ENCODE measurements at regions not wholly inside any gene's neighbourhood (a gene's known extent, or its start where the extent isn't known, plus 50 kb on each side); places are given as distances from the start of the nearest gene placed in this dataset.
"Not testable (repeated sequence)": the region's sequence is repeated elsewhere in the genome, so short reads cannot be mapped to it uniquely, and the experiment has no call there.

DNA sequence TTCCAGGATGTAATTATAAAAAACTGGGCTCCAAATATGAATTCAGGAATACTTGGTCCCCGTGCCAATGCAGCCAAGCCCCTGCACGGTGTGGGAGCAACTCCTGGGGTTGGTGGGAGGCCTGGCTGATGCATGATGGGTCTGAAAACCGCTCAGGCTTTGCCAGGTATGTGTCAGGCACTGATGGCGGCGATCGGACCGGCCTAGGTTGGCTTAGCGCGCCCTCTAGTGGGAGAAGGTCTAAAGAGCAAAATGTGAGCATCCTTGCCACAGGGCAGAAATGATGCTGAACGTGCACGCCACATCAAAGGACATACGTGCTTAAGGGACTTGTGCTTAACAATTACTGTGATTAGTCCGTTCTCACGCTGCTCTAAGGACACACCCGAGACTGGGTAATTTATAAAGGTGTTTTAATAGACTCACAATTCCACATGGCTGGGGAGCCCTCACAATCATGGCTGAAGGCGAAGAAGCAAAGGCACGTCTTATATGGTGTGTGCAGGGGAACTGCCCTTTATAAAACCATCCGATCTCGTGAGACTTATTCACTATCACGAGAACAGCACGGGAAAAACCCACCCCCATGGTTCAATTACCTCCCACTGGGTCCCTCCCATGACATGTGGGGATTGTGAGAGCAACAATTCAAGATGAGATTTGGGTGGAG lies 196.2 kb upstream of the PLGLB1 start:
- not testable (repeated sequence) for H3K36me3 ChIP-seq (ENCODE audit: control insufficient read depth in 1 of 2, insufficient read depth in 2 of 2, low read length in 1 of 2); H3K4me1 ChIP-seq (ENCODE audit: control insufficient read depth in 1 of 2, insufficient read depth in 2 of 2, low read length in 2 of 2); H3K27ac ChIP-seq (ENCODE audit: low read depth in 1 of 2, low read length in 2 of 2)

DNA sequence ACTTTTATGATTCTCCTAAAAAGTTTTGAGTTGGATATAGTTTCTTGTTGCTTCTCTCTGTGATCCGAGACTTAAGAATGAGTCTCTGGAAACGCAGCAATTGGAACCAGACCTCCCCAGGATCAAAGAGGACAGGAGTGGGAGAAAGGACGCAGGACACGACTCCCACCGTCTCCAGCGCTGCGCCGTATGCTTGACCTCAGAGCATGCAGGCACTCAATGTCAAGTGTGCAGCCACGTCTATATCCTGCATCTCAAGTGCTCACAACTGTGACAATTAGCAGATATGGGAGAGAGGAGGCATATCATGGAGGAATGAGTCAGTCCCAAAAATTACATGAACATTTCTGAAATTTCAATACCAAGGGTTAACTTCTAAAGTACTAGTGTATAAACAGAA lies 199.0 kb upstream of the PLGLB1 start:
- H3K27ac ChIP-seq (ENCODE audit: low read depth in 1 of 2, low read length in 2 of 2); DNase-seq; H3K9me3 ChIP-seq (ENCODE audit: control insufficient read depth, low read length); H3K36me3 ChIP-seq (ENCODE audit: control insufficient read depth in 1 of 2, insufficient read depth in 2 of 2, low read length in 1 of 2); H3K4me1 ChIP-seq (ENCODE audit: control insufficient read depth in 1 of 2, insufficient read depth in 2 of 2, low read length in 2 of 2); ATAC-seq (ENCODE audit: low FRiP score); intact Hi-C loops (cut with DNase I); H3K27me3 ChIP-seq (ENCODE audit: control insufficient read depth in 1 of 2, insufficient read depth in 2 of 2, low read length in 1 of 2); H3K4me3 ChIP-seq (ENCODE audit: low read length in 2 of 2): not testable (repeated sequence)
- 60 to 68% methylated on average over 9 of the region's 9 CpGs for WGBS, 2 donors

More for the DNA sequence above, 196.2 kb upstream of the PLGLB1 start:
- ATAC-seq (ENCODE audit: low FRiP score), result peak; percentile 80
- 17% methylated on average over 8 to 9 of the region's 21 CpGs for WGBS, 2 donors
- DNase-seq; H3K27me3 ChIP-seq (ENCODE audit: control insufficient read depth in 1 of 2, insufficient read depth in 2 of 2, low read length in 1 of 2); intact Hi-C loops (cut with DNase I); H3K9me3 ChIP-seq (ENCODE audit: control insufficient read depth, low read length); H3K4me3 ChIP-seq (ENCODE audit: low read length in 2 of 2): not testable (repeated sequence)

DNA sequence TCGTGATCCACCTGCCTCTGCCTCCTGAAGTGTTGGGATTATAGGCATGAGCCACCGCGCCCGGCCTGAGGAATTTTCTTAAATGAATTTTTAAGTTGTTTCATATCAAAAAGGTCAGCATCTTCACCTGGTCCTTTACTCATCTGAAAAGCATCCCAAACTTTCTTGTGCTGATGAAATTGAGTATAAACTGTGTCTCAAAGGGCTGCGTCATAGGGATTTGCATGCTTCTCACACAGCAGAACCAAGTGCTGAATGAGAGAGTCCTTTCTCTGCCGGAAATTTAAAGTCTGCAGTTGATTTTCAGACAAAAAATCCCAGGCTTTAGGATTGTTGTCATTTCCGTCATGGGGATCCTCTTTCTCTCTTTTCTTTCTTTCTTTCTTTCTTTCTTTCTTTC lies 200.5 kb upstream of the PLGLB1 start:
- WGBS, 2 donors, result 78 to 79% methylated on average over 7 of the region's 7 CpGs
- intact Hi-C loops (cut with DNase I); H3K27ac ChIP-seq (ENCODE audit: low read depth in 1 of 2, low read length in 2 of 2): not testable (repeated sequence)

DNA sequence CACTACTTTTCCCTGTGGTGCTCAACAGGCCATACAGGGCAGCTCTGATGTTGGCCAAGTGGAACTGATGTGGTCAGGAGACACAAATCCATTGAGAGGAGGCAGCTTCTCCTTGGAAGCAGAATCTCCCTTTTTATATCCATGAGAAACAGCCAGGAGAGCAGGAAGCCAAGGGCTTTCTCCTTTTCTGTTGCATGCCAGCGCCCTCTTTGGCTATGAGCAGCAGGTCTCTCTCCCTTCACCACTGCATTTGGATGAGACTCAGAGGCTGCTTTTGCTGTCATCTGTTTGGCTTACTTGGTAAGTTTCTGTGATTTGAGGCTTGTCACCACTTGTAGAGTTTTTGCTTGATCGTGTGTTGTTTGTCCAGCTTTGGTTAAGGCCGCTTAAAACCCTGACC lies 202.2 kb upstream of the PLGLB1 start:
- ATAC-seq (ENCODE audit: low FRiP score); H3K9me3 ChIP-seq (ENCODE audit: control insufficient read depth, low read length); intact Hi-C loops (cut with DNase I); H3K4me3 ChIP-seq (ENCODE audit: low read length in 2 of 2); H3K36me3 ChIP-seq (ENCODE audit: control insufficient read depth in 1 of 2, insufficient read depth in 2 of 2, low read length in 1 of 2); H3K4me1 ChIP-seq (ENCODE audit: control insufficient read depth in 1 of 2, insufficient read depth in 2 of 2, low read length in 2 of 2); H3K27ac ChIP-seq (ENCODE audit: low read depth in 1 of 2, low read length in 2 of 2); DNase-seq; H3K27me3 ChIP-seq (ENCODE audit: control insufficient read depth in 1 of 2, insufficient read depth in 2 of 2, low read length in 1 of 2): not testable (repeated sequence)
- 22 to 62% methylated on average over 2 of the region's 3 CpGs for WGBS, 2 donors

More for the DNA sequence above, 200.5 kb upstream of the PLGLB1 start:
- DNase-seq; ATAC-seq (ENCODE audit: low FRiP score); H3K4me3 ChIP-seq (ENCODE audit: low read length in 2 of 2); H3K9me3 ChIP-seq (ENCODE audit: control insufficient read depth, low read length); H3K4me1 ChIP-seq (ENCODE audit: control insufficient read depth in 1 of 2, insufficient read depth in 2 of 2, low read length in 2 of 2); H3K27me3 ChIP-seq (ENCODE audit: control insufficient read depth in 1 of 2, insufficient read depth in 2 of 2, low read length in 1 of 2); H3K36me3 ChIP-seq (ENCODE audit: control insufficient read depth in 1 of 2, insufficient read depth in 2 of 2, low read length in 1 of 2): not testable (repeated sequence)

DNA sequence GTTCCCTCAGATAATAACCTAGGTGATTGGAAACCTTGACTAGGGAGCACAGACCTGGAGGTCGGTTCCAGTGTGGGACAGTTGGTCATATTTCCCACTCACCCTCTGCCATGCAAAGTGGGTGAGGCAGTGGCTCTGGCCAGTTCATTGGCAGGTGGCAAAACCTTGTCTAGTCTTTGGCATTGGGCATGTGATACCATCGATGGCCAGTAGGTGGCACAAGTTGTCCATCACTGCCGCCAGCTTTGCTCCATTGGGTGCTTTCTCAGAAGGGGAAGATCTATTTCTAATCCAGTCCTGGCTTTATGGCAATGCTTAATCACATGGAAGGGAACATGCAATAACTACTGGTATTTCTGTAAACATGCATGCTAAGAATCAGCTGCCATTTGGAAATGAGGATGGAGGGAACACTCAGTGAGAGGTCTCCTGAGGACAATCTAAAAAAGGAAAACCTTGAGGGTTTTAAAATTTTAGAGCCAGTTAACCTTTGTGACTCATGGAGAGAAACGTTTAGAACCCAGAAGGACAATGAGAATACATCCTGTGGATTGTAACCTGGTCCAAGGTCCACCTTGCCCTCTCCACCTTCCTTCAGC lies 207.5 kb upstream of the PLGLB1 start:
- H3K27ac ChIP-seq (ENCODE audit: low read depth in 1 of 2, low read length in 2 of 2), result not testable (repeated sequence)

DNA sequence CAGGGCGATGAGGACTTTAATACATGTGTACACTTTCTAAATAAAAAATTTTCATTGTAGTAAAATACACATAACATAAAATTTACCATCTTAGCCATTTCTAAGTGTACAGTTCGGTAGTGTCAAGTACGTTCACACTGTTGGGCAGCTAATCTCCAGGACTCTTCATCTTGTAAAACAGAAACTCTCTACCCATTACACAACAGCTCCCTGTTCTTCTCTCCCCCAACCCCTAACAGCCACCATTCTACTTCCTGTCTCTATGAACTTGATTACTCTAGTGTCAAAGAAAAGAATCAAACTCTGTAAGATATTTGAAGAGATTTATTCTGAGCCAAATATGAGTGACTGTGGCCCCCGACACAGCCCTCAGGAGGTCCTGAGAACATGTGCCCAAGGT lies 208.3 kb upstream of the PLGLB1 start:
- H3K27me3 ChIP-seq (ENCODE audit: control insufficient read depth in 1 of 2, insufficient read depth in 2 of 2, low read length in 1 of 2); H3K4me1 ChIP-seq (ENCODE audit: control insufficient read depth in 1 of 2, insufficient read depth in 2 of 2, low read length in 2 of 2); DNase-seq: not testable (repeated sequence)

More for the DNA sequence above, 207.5 kb upstream of the PLGLB1 start:
- 0% methylated on average over 2 of the region's 4 CpGs for WGBS, 2 donors
- H3K4me1 ChIP-seq (ENCODE audit: control insufficient read depth in 1 of 2, insufficient read depth in 2 of 2, low read length in 2 of 2); H3K36me3 ChIP-seq (ENCODE audit: control insufficient read depth in 1 of 2, insufficient read depth in 2 of 2, low read length in 1 of 2); intact Hi-C loops (cut with DNase I); H3K4me3 ChIP-seq (ENCODE audit: low read length in 2 of 2); H3K27me3 ChIP-seq (ENCODE audit: control insufficient read depth in 1 of 2, insufficient read depth in 2 of 2, low read length in 1 of 2); H3K9me3 ChIP-seq (ENCODE audit: control insufficient read depth, low read length); DNase-seq: not testable (repeated sequence)
- peak; percentile 89 for ATAC-seq (ENCODE audit: low FRiP score)

DNA sequence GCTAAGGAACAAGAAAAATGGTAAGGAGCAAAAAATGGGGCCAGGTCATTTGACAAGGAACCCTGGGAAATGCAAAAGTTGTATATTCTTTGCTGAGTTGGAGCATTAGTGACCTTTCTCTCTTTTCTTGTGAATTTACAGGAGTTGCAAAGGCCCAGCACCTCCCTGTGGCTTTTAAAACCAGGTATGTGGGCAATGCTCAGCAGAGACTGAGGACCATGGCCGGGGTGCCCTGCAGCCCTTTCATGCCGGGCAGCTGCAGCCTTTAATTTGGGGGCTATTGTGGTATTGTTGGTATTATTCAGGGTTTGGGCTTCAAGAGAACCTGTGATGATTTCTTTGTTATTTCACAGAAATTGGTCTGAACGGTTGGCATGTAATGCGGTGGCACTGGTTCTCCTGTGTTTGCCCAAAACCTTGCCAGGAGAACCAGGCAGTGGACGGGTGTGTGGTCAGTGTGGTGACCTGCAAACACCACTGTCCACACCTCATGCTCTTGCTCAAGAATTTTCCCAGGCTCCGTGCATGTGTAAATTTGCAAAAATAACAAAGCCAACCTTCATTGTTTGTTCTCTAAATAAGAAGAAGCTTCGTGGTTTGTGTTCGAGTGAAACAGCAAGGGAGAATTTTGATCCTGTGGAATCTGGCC lies 213.8 kb upstream of the PLGLB1 start:
- H3K4me1 ChIP-seq (ENCODE audit: control insufficient read depth in 1 of 2, insufficient read depth in 2 of 2, low read length in 2 of 2); H3K36me3 ChIP-seq (ENCODE audit: control insufficient read depth in 1 of 2, insufficient read depth in 2 of 2, low read length in 1 of 2); H3K9me3 ChIP-seq (ENCODE audit: control insufficient read depth, low read length); DNase-seq; H3K4me3 ChIP-seq (ENCODE audit: low read length in 2 of 2); intact Hi-C loops (cut with DNase I); ATAC-seq (ENCODE audit: low FRiP score); H3K27me3 ChIP-seq (ENCODE audit: control insufficient read depth in 1 of 2, insufficient read depth in 2 of 2, low read length in 1 of 2); H3K27ac ChIP-seq (ENCODE audit: low read depth in 1 of 2, low read length in 2 of 2): not testable (repeated sequence)
- 60 to 69% methylated on average over 1 to 3 of the region's 8 CpGs for WGBS, 2 donors

More for the DNA sequence above, 208.3 kb upstream of the PLGLB1 start:
- H3K9me3 ChIP-seq (ENCODE audit: control insufficient read depth, low read length); ATAC-seq (ENCODE audit: low FRiP score); intact Hi-C loops (cut with DNase I); H3K4me3 ChIP-seq (ENCODE audit: low read length in 2 of 2); H3K27ac ChIP-seq (ENCODE audit: low read depth in 1 of 2, low read length in 2 of 2); H3K36me3 ChIP-seq (ENCODE audit: control insufficient read depth in 1 of 2, insufficient read depth in 2 of 2, low read length in 1 of 2): not testable (repeated sequence)
- 86% methylated on average over 2 of the region's 4 CpGs; no CpG with 5 or more reads in 1 of the 2 donors for whole genome bisulfite sequencing, 2 donors

DNA sequence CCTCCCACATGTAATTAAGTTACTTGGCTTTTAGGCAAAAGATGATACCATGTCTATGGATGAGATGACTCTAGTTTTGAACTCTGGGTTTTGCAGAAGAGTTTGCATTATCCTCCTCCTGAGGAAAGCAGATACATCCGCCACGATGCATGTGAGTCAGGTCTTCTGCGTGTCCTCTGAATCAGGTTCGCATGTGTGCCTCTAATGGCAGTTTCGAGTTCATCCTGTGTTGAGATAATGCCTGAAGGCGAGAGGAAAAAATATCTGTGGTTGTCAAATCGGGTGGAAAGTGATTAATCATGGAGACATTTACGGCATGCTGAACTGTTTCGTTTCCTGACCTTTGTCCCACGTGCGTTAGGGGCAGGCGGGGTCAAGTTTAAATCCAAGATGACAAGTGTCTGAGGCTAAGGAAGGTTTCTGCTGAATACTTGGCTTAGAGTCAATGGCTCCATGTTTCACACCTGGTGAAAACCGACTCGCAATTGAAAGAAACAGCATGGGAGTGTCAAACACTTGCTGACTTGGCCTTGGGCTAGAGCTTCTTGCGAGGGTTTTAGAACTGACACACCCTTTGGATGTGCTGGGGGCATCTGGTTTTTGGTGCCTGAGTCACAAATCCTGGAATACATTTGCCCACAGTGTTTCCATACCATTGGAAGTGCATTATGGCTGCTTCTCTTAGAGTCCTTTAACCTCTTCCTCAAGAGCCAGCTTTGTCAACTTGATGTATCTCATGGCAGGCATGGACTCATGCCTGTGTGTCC lies 216.1 kb upstream of the PLGLB1 start:
- H3K27ac ChIP-seq (ENCODE audit: low read depth in 1 of 2, low read length in 2 of 2); H3K36me3 ChIP-seq (ENCODE audit: control insufficient read depth in 1 of 2, insufficient read depth in 2 of 2, low read length in 1 of 2); H3K4me3 ChIP-seq (ENCODE audit: low read length in 2 of 2); ATAC-seq (ENCODE audit: low FRiP score); H3K4me1 ChIP-seq (ENCODE audit: control insufficient read depth in 1 of 2, insufficient read depth in 2 of 2, low read length in 2 of 2); H3K27me3 ChIP-seq (ENCODE audit: control insufficient read depth in 1 of 2, insufficient read depth in 2 of 2, low read length in 1 of 2); intact Hi-C loops (cut with DNase I); H3K9me3 ChIP-seq (ENCODE audit: control insufficient read depth, low read length); DNase-seq: not testable (repeated sequence)
- WGBS, 2 donors, result 85 to 91% methylated on average over 8 to 9 of the region's 15 CpGs

Data from aorta (tissue), 5 donors.